COLO668 (cell line): ENCODE measurements at regions not wholly inside any gene's neighbourhood (a gene's known extent, or its start where the extent isn't known, plus 50 kb on each side); places are given as distances from the start of the nearest gene placed in this dataset.
A peak's percentile ranks its signal among the peaks of the same experiment; 100 is the strongest.
"Not testable (repeated sequence)": the region's sequence is repeated elsewhere in the genome, so short reads cannot be mapped to it uniquely, and the experiment has no call there.

ENCODE experiments used
- DNase-seq: peaks from one replicate; lab custom pipeline; 2025; ENCODE audit not compliant: unreplicated experiment; lab: John Stamatoyannopoulos, UW

- DNase-seq, result not testable (repeated sequence)
Measured at GRCh38 chr1:120941066-120941465, 51.5 kb downstream of the PPIAL4A start.

DNA sequence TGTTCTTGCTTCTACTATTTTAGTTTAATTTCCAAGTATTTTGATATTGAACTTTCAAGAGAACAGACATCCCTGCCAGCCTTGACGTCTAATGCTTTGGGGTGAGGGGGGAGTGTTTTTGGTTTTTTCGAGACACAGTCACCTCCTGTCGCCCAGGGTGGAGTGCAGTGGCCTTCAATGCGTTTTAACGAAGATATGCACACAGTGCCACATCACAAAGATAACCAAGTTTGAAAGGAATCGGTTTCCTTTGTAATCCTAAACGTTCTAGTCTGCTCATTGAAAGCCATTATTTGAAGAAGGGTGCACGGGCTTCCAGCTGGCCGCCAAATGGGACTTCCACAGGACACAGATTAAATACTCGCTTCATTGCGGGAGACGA is 52.3 kb downstream of the PPIAL4A start:
- not testable (repeated sequence) for DNase-seq

GRCh38 chr1:120942218-120942944 is 52.8 kb downstream of the PPIAL4A start:
- DNase-seq, result peak; percentile 82

GRCh38 chr1:120942945-120943319 is 53.4 kb downstream of the PPIAL4A start:
- not testable (repeated sequence) for DNase-seq

DNA sequence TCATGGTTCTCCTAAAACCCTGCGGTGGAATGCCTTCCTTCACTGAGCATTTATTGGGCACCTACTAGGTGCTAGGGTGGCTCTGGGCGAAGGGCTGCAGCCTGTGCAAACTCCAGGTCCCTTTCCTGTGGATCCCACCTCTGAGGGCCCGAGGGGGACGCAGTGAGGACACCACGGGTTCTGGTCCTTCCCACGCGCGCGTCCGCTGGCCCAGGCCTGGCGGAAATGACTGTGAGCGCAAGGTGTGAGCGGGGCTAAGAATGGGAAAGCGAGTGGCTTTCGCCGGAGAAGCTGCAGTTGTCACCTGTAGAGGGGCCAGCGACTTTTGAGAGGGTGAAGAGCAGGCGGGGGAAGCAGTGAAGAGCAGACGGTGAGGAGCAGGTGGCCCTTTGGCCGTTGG is 55.1 kb downstream of the PPIAL4A start:
- DNase-seq, result not testable (repeated sequence)

DNA sequence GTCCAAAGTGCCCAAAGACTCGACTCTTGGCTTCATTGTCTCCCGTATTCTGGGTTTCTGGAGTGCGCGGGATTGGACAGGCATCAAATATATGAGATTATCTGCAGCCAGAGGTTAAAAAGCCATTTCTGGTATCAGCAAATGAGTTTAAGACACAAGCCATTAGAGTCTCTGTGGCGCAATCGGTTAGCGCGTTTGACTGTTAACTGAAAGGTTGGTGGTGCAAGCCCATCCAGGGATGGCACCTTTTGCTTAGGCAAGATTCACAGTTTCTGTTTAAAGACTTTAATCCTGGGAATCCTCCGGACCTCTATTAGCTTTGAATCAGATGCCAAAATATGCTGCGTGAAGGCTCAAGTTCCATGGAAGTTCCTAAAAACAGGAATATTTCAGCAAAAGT is 55.6 kb downstream of the PPIAL4A start:
- DNase-seq, result not testable (repeated sequence)

DNA sequence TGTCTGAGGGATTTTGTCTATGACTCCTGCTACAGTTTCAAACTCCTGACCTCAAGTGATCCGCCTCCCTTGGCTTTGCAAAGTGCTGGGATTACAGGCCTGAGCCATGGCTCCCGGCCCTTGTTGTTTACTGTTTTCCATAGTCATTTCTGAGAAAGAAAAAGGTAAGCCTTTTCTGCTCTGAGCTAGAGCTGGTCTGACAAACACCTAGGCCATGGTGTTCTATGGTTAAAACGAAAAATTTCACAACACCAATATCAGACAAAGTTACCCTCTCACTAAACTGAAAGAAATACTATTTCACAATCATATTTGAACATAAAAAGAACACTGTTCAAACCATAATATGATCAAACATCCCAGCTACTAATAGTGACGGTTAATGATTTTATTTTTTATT is 57.5 kb downstream of the PPIAL4A start:
- DNase-seq, result not testable (repeated sequence)

GRCh38 chr1:120949724-120950123 is 60.2 kb downstream of the PPIAL4A start:
- DNase-seq, result not testable (repeated sequence)

DNA sequence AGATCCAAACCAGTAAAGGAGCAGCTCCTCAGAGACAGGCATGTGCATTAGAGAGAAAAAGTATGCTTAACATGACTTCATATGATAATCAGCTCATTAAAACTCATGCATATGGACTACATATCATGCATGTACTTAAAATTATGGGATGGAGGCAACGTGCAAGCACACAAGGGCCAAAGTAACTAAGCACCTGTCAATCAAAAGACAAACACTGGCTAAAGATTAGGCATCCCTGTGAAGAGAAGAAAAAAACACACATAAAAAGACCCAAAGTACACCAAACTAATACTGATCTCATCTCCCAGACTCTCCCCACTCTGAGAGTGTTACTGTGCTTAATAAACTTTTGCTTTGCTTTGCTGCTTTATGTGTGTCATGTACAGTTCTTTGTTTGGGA is 61.1 kb downstream of the PPIAL4A start:
- not testable (repeated sequence) for DNase-seq

GRCh38 chr1:120951100-120951499 is 61.5 kb downstream of the PPIAL4A start:
- not testable (repeated sequence) for DNase-seq

DNA sequence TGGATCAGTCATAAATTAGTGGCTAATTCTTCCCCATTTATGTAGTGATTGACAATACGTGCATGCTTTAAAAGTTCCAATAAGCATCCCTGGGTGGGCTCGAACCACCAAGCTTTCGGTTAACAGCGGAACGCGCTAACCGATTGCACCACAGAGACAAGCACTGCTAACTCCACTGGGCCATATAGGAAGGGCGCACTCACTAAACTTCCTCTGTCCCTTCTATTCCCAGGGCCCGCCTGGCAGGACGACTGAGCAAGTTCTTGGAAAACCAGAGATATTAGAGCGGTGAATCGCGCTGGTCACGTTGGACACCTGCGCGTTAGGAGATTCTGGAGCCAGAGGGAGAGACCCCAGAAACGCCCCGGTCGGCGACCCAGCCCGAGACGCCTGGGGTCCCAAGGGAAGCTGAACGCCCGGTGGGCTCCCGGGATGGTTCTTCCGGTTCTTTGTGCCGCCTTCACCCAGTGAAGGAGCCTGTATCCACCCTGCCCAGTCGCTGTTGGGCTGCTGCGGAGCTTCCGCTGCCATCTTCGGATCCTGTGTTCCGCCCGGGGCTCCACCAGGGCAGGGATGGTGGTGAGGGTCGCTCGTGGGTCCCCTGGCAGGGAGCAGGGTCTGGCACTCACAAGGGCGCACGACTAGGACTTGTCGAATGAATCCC is 62.8 kb downstream of the PPIAL4A start:
- DNase-seq, result not testable (repeated sequence)

DNA sequence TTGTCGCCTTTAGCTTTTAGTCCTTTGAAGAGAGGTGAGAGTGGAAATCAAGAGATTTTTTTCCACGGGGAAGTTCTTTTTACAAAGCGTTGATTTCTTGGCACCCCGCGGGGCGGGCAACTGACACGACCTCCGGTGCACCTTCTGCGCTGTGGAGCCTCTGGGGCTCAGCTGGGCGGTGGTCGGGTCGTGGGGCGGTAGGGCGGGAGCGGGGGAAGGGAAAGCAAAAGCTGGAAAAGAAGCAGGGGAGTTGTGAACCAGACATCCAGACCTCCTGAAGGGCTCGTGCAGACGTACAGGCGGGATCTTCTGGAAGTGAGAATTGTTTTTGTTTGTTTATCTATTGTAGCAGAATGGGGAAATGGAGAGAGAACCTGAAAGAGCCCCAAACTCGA is 63.3 kb downstream of the PPIAL4A start:
- not testable (repeated sequence) for DNase-seq

- no peak for DNase-seq
Measured at GRCh38 chr1:120954736-120955135, 65.2 kb downstream of the PPIAL4A start.

- DNase-seq, result not testable (repeated sequence)
Measured at GRCh38 chr1:120955961-120956360, 66.4 kb downstream of the PPIAL4A start.

GRCh38 chr1:120966018-120966417 is 76.4 kb downstream of the PPIAL4A start:
- DNase-seq, result not testable (repeated sequence)

GRCh38 chr1:120972863-120973262 is 83.3 kb downstream of the PPIAL4A start:
- not testable (repeated sequence) for DNase-seq

DNA sequence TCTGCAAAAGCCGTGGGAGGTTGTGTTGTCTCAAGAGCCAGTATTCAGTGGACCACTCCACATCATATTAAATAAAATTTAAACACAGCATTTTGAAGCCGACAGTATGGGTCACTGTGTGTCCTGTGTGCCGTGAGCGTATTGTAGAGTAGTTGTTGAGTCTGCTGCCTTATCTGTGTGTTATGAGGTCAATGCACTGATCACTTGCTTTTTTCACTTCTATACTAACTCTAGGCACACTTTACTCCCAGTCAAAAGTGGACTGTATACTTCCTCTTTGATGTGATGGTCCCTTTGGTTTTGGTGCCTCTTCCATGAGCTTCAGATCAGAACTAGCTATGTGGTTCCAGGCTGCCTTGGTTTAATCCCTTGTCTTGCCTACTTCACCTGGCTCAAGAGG is 84.3 kb downstream of the PPIAL4A start:
- DNase-seq, result not testable (repeated sequence)

GRCh38 chr1:120977279-120977678 is 87.7 kb downstream of the PPIAL4A start:
- DNase-seq, result not testable (repeated sequence)

DNA sequence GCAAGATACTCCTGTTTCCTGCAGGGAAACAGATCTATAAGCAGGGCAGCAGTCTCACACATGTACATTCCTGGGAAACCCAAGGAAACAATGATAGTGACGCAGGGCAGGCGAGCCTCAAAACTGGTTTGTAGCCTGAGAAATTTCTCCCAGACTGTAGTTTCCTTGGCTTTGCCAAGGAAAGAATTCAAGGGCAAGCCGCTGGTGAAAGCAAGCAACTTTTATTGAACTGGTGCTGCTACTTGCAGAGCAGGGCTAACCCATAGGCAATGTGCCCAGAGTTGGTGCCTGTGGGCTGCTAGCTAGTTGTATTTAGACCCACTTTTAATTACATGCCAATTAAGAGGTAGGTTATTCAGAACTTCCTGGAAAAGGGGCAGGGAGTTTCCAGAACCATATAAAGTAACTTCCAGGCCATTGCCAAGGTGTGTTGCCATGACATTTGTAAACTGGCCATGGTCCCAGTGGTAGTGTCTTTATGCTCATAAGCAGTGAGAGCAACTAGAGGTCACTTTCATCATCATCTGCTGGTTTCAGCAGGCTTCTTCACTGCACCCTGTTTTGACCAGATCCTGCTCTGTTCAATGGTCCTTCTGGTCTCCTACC is 92.0 kb downstream of the PPIAL4A start:
- DNase-seq, result not testable (repeated sequence)

DNA sequence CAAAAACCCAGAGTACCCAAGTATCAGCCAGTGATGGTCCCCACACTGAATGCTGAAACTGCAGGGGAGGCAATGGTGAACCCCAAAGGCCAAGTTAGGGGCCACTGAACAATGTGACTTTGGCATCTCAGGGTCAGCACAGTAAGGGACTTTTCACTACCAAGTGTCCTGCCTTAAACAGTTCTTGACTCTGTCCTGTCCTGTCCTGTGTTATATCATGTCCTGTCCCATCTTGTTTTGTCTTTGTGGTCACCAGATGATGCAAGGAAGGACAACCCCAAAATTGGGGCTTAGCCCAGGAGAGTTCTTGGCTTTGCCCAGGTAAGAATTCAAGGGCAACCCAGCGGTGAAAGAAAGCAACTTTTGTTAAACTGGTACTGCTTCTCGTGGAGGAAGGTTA is 105.0 kb downstream of the PPIAL4A start:
- DNase-seq, result not testable (repeated sequence)

GRCh38 chr1:120995025-120995424 is 105.5 kb downstream of the PPIAL4A start:
- DNase-seq, result not testable (repeated sequence)
